Heart left ventricle (tissue), 13 donors: ENCODE measurements at regions not wholly inside any gene's neighbourhood (a gene's known extent, or its start where the extent isn't known, plus 50 kb on each side); places are given as distances from the start of the nearest gene placed in this dataset.

ENCODE experiments used
- POLR2A ChIP-seq, 2 donors: fragments of 450-650 bp; IDR thresholded peaks; one replicate each; pipeline ENCODE4 v1.6.1; 2017; ENCODE audit warnings: antibody characterized with exemption in 2 of 2, mild to moderate bottlenecking in 2 of 2, moderate library complexity in 2 of 2
- TF ChIP-seq, protein P1 (sequence below), 12 donors: fragments of 200-600 bp; sonication (generic) in 4 of 12; IDR thresholded peaks; one replicate each; pipeline versions ENCODE4 v1.5.0 to v1.8.0; 2018 to 2022; ENCODE audit warnings: antibody characterized with exemption in 12 of 12, mild to moderate bottlenecking in 5 of 12
- donor health status: ischemic (EF 13 %, LVEDD 7.1; RV severe dilation, severe dysfunction).
- donor health status: DM: no; HTN: yes; CAD: no.
- donor health status: DM: no; HTN: no; CAD: no.
- donor health status: ischemic (EF 25% LVEDD 6.9; RV normal size, moderate dysfunction).
- donor health status: ischemic (EF 25% LVEDD 5.7; RV mildly dilated, moderate dysfunction).
- donor health status: ischemic (EF 35%, LVEDD 5.7; RV mildly dilated, moderate dysfunction).
- donor health status: nonischemic (EF 11% LVEDD 7.7; RV severe dilation, severe dysfunction).
- donor health status: DM: yes; HTN: yes; CAD: no.
- donor health status: PGD.
- donor health status: ischemic (EF 29% LVEDD 5.4; RV normal size, mild dysfunction).
- donor health status: nonischemic (EF 23%, LVEDD 6.1; RV moderate dilation, normal function).

DNA sequence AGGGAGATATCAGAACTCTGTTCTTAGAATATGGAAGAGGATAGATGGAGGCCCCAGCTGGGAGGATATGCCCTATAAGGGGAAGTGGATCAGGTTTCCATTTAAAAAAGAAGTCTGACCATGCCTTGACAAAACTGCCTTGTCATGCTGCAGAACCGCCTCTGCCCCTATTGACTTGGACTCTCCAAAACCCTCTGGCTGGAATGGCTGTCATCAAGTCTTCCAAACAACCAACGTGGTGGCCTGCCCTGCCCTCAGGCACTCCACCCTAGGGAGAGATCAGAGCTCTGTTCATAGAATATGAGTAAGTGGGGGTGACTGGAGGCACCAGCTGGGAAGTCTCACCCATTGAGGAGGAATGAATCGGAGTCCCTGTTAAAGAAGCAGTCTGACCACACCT, 114.9 kb downstream of the VSIG4 start:
- TF ChIP-seq, protein P1, sequence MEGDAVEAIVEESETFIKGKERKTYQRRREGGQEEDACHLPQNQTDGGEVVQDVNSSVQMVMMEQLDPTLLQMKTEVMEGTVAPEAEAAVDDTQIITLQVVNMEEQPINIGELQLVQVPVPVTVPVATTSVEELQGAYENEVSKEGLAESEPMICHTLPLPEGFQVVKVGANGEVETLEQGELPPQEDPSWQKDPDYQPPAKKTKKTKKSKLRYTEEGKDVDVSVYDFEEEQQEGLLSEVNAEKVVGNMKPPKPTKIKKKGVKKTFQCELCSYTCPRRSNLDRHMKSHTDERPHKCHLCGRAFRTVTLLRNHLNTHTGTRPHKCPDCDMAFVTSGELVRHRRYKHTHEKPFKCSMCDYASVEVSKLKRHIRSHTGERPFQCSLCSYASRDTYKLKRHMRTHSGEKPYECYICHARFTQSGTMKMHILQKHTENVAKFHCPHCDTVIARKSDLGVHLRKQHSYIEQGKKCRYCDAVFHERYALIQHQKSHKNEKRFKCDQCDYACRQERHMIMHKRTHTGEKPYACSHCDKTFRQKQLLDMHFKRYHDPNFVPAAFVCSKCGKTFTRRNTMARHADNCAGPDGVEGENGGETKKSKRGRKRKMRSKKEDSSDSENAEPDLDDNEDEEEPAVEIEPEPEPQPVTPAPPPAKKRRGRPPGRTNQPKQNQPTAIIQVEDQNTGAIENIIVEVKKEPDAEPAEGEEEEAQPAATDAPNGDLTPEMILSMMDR (IDR thresholded peaks at IDR 0.05) = no peak
- no peak for TF ChIP-seq POLR2A (IDR thresholded peaks at IDR 0.05)
